ENCODE measurements at regions not wholly inside any gene's neighbourhood (a gene's known extent, or its start where the extent isn't known, plus 50 kb on each side); places are given as distances from the start of the nearest gene placed in this dataset.

DNA sequence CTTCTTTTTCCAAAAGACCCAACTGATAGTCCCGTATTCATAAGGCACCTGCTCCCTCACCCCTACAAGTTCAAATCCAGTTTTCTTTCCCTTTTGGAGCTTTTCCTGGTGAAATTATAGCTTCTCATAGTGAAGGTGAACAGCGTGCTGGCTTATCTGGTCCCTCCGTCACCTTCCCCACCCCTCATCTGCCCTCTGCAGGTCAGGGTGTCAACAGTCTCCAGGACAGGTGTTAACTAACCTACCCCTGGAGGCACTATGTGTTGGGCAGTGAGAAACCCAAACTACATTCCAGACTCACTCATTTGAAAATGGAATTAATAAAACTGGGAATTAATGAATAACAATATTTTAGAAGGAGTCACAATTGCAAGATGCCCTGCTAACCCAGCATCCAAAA is 109.0 kb upstream of the TAS2R1 start:
- no peak overlapping the region for H3K4me3 Mint-ChIP-seq

DNA sequence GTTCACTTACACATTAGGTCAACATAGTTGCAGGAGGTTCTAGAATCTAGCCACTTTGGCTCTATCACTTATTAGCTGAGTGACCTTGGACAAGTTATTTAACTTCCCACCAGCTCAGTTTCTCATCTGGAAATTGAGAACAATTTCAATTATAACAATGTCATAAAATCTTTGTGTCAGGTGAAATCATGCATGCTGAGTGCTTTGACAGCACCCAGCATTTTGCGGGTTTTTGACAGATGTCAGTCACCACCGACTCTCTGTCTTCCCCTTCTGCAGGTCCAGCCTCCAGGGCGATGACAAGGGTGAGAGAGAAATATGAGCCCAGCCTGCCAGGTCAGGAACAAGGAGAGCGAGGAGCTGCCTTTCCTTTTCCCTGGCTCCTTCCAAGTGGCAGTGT is 107.1 kb upstream of the TAS2R1 start:
- Mint-ChIP-seq H3K4me1 (no peaks in the 10 kb centered on the region), H3K27ac (no peak overlapping the region), H3K4me3 (no peak overlapping the region), H3K27me3 (ENCODE audit: low read depth in 3 of 3) (peaks cover 0 to 3% (median 0%) of the 10 kb centered on the region in 3 donors), H3K9me3 (peaks cover 0 to 8% (median 3%) of the 10 kb centered on the region in 7 donors), H3K36me3 (no peaks in the 10 kb centered on the region)
- TF ChIP-seq, protein P1, sequence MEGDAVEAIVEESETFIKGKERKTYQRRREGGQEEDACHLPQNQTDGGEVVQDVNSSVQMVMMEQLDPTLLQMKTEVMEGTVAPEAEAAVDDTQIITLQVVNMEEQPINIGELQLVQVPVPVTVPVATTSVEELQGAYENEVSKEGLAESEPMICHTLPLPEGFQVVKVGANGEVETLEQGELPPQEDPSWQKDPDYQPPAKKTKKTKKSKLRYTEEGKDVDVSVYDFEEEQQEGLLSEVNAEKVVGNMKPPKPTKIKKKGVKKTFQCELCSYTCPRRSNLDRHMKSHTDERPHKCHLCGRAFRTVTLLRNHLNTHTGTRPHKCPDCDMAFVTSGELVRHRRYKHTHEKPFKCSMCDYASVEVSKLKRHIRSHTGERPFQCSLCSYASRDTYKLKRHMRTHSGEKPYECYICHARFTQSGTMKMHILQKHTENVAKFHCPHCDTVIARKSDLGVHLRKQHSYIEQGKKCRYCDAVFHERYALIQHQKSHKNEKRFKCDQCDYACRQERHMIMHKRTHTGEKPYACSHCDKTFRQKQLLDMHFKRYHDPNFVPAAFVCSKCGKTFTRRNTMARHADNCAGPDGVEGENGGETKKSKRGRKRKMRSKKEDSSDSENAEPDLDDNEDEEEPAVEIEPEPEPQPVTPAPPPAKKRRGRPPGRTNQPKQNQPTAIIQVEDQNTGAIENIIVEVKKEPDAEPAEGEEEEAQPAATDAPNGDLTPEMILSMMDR (IDR thresholded peaks at IDR 0.05): no peak
- H4K20me1 ChIP-seq (ENCODE audit: insufficient read depth, low read length): no peaks in the 10 kb centered on the region
- WGBS (ENCODE audit: insufficient coverage): 79% methylated on average over 4 of the region's 4 CpGs
- H3K4me3 ChIP-seq (replicated peaks in 1 of 3; ENCODE audit: low read depth in 2 of 3, low read length in 3 of 3): no peak overlapping the region
- H3K4me2 ChIP-seq (replicated peaks; ENCODE audit: extremely low read depth, low read length, poor library complexity, severe bottlenecking): no peak overlapping the region
- no peak overlapping the region for H3K27ac ChIP-seq (ENCODE audit: low read depth in 1 of 2, low read length in 2 of 2)
- H3K27me3 ChIP-seq (ENCODE audit: control insufficient read depth in 2 of 2, insufficient read depth in 2 of 2, low read length in 2 of 2): no peaks in the 10 kb centered on the region
- DNase-seq: no peak
- H2AFZ ChIP-seq (ENCODE audit: insufficient read depth, low read depth, low read length, poor library complexity, severe bottlenecking): no peak overlapping the region
- intact Hi-C loops (cut with micrococcal nuclease): no loop called here
- H3K9ac ChIP-seq (ENCODE audit: insufficient read depth, low read length, poor library complexity, severe bottlenecking): no peak overlapping the region
- H3K9me3 ChIP-seq (replicated peaks in 1 of 2; ENCODE audit: control insufficient read depth in 1 of 2, insufficient read depth in 1 of 2, low read length in 2 of 2): peaks cover 0 to 2% of the 10 kb centered on the region in 2 donors
- no peaks in the 10 kb centered on the region for H3K4me1 ChIP-seq (ENCODE audit: control insufficient read depth in 1 of 2, insufficient read depth in 2 of 2, low read length in 2 of 2)
- H3K36me3 ChIP-seq (replicated peaks in 1 of 2; ENCODE audit: control insufficient read depth in 1 of 2, insufficient read depth in 2 of 2, low read length in 2 of 2): no peaks in the 10 kb centered on the region
- no peaks in the 10 kb centered on the region for H3K79me2 ChIP-seq (ENCODE audit: insufficient read depth, low read length)

More for the DNA sequence above, 109.0 kb upstream of the TAS2R1 start:
- H3K4me2 ChIP-seq (replicated peaks; ENCODE audit: extremely low read depth, low read length, poor library complexity, severe bottlenecking): no peak overlapping the region
- H3K27me3 ChIP-seq (ENCODE audit: control insufficient read depth in 2 of 2, insufficient read depth in 2 of 2, low read length in 2 of 2): no peaks in the 10 kb centered on the region
- peaks cover 0 to 3% (median 0%) of the 10 kb centered on the region in 3 donors for H3K27me3 Mint-ChIP-seq (ENCODE audit: low read depth in 3 of 3)
- no peaks in the 10 kb centered on the region for H3K4me1 ChIP-seq (ENCODE audit: control insufficient read depth in 1 of 2, insufficient read depth in 2 of 2, low read length in 2 of 2)
- no peak overlapping the region for H3K4me3 ChIP-seq (replicated peaks in 1 of 3; ENCODE audit: low read depth in 2 of 3, low read length in 3 of 3)
- H3K4me1 Mint-ChIP-seq: no peaks in the 10 kb centered on the region
- no peak for DNase-seq
- intact Hi-C loops (cut with micrococcal nuclease): no loop called here
- no peak overlapping the region for H2AFZ ChIP-seq (ENCODE audit: insufficient read depth, low read depth, low read length, poor library complexity, severe bottlenecking)
- 71% methylated on average over 1 of the region's 3 CpGs for WGBS (ENCODE audit: insufficient coverage)
- no peaks in the 10 kb centered on the region for H3K36me3 ChIP-seq (replicated peaks in 1 of 2; ENCODE audit: control insufficient read depth in 1 of 2, insufficient read depth in 2 of 2, low read length in 2 of 2)
- no peaks in the 10 kb centered on the region for H3K79me2 ChIP-seq (ENCODE audit: insufficient read depth, low read length)
- H3K9ac ChIP-seq (ENCODE audit: insufficient read depth, low read length, poor library complexity, severe bottlenecking): no peak overlapping the region
- H3K9me3 ChIP-seq (replicated peaks in 1 of 2; ENCODE audit: control insufficient read depth in 1 of 2, insufficient read depth in 1 of 2, low read length in 2 of 2): no peaks in the 10 kb centered on the region
- H4K20me1 ChIP-seq (ENCODE audit: insufficient read depth, low read length): no peaks in the 10 kb centered on the region
- no peak overlapping the region for H3K27ac ChIP-seq (ENCODE audit: low read depth in 1 of 2, low read length in 2 of 2)
- TF ChIP-seq, protein P1 (IDR thresholded peaks at IDR 0.05): no peak
- no peak overlapping the region for H3K27ac Mint-ChIP-seq
- H3K9me3 Mint-ChIP-seq: peaks cover 0 to 5% (median 3%) of the 10 kb centered on the region in 7 donors
- H3K36me3 Mint-ChIP-seq: no peaks in the 10 kb centered on the region
